ENCODE measurements at regions not wholly inside any gene's neighbourhood (a gene's known extent, or its start where the extent isn't known, plus 50 kb on each side); places are given as distances from the start of the nearest gene placed in this dataset.
"Not testable (repeated sequence)": the region's sequence is repeated elsewhere in the genome, so short reads cannot be mapped to it uniquely, and the experiment has no call there.

GRCh38 chr11:130526846-130527245 is 78.4 kb downstream of the ADAMTS15 start:
- DNase-seq: no peak

- no peak for DNase-seq
These were observed 79.3 kb downstream of the ADAMTS15 start for GRCh38 chr11:130527636-130528297.

- no peak for DNase-seq
These were observed 80.1 kb downstream of the ADAMTS15 start for GRCh38 chr11:130528298-130529261.

GRCh38 chr11:130529366-130529765 is 80.9 kb downstream of the ADAMTS15 start:
- DNase-seq: no peak

- DNase-seq: no peak
These were observed 82.6 kb downstream of the ADAMTS15 start for GRCh38 chr11:130531061-130531460.

- no peak for DNase-seq
These were observed 84.8 kb downstream of the ADAMTS15 start for GRCh38 chr11:130533113-130533798.

GRCh38 chr11:130533871-130534270 is 85.4 kb downstream of the ADAMTS15 start:
- DNase-seq: no peak

GRCh38 chr11:130534551-130534950 is 86.1 kb downstream of the ADAMTS15 start:
- DNase-seq: no peak

GRCh38 chr11:130535520-130535919 is 87.1 kb downstream of the ADAMTS15 start:
- no peak for DNase-seq

GRCh38 chr11:130536106-130537040 is 87.9 kb downstream of the ADAMTS15 start:
- no peak for DNase-seq

- not testable (repeated sequence) for DNase-seq
These were observed 91.2 kb downstream of the ADAMTS15 start for GRCh38 chr11:130539680-130540079.

GRCh38 chr11:130544266-130544665 is 95.8 kb downstream of the ADAMTS15 start:
- no peak for DNase-seq

GRCh38 chr11:130545449-130546072 is 97.1 kb downstream of the ADAMTS15 start:
- no peak for DNase-seq

- no peak for DNase-seq
These were observed 98.0 kb downstream of the ADAMTS15 start for GRCh38 chr11:130546438-130546837.

GRCh38 chr11:130546901-130547694 is 98.7 kb downstream of the ADAMTS15 start:
- DNase-seq: no peak

- no peak for DNase-seq
These were observed 99.5 kb downstream of the ADAMTS15 start for GRCh38 chr11:130547761-130548490.

GRCh38 chr11:130548491-130548833 is 100.0 kb downstream of the ADAMTS15 start:
- DNase-seq: no peak

GRCh38 chr11:130549393-130549999 is 101.1 kb downstream of the ADAMTS15 start:
- DNase-seq: no peak

GRCh38 chr11:130550150-130550549 is 101.7 kb downstream of the ADAMTS15 start:
- DNase-seq: no peak

GRCh38 chr11:130550984-130551383 is 102.5 kb downstream of the ADAMTS15 start:
- DNase-seq: no peak
